ENCODE measurements at regions not wholly inside any gene's neighbourhood (a gene's known extent, or its start where the extent isn't known, plus 50 kb on each side); places are given as distances from the start of the nearest gene placed in this dataset.
"Not testable (repeated sequence)": the region's sequence is repeated elsewhere in the genome, so short reads cannot be mapped to it uniquely, and the experiment has no call there.

- H3K9me3 ChIP-seq (ENCODE audit: insufficient read depth, low read depth, low read length); H3K36me3 ChIP-seq (ENCODE audit: insufficient read depth, low read depth, low read length); H3K27ac ChIP-seq (ENCODE audit: low read length); H3K4me1 ChIP-seq (ENCODE audit: insufficient read depth, low read length); H3K27me3 ChIP-seq (ENCODE audit: insufficient read depth, low read length); H3K4me3 ChIP-seq (ENCODE audit: low read length); H3K9ac ChIP-seq (ENCODE audit: low read depth, low read length): not testable (repeated sequence)
Observed at GRCh38 chr10:9273126-9273833, 1218.8 kb downstream of the GATA3 start.

GRCh38 chr10:9274206-9274755, 1219.8 kb downstream of the GATA3 start:
- Histone ChIP-seq H3K9ac (ENCODE audit: low read depth, low read length) (no peak overlapping the region), H3K27ac (ENCODE audit: low read length) (no peak overlapping the region), H3K4me1 (ENCODE audit: insufficient read depth, low read length) (no peaks in the 10 kb centered on the region), H3K36me3 (ENCODE audit: insufficient read depth, low read depth, low read length) (no peaks in the 10 kb centered on the region), H3K27me3 (ENCODE audit: insufficient read depth, low read length) (no peaks in the 10 kb centered on the region), H3K9me3 (ENCODE audit: insufficient read depth, low read depth, low read length) (no peaks in the 10 kb centered on the region), H3K4me3 (ENCODE audit: low read length) (no peak overlapping the region)

- H3K4me3 ChIP-seq (ENCODE audit: low read length): no peak overlapping the region
- no peaks in the 10 kb centered on the region for H3K27me3 ChIP-seq (ENCODE audit: insufficient read depth, low read length)
- no peak overlapping the region for H3K27ac ChIP-seq (ENCODE audit: low read length)
- no peaks in the 10 kb centered on the region for H3K36me3 ChIP-seq (ENCODE audit: insufficient read depth, low read depth, low read length)
- H3K4me1 ChIP-seq (ENCODE audit: insufficient read depth, low read length): no peaks in the 10 kb centered on the region
- H3K9me3 ChIP-seq (ENCODE audit: insufficient read depth, low read depth, low read length): no peaks in the 10 kb centered on the region
- no peak overlapping the region for H3K9ac ChIP-seq (ENCODE audit: low read depth, low read length)
Observed at GRCh38 chr10:9275861-9276260, 1221.4 kb downstream of the GATA3 start.

- no peaks in the 10 kb centered on the region for H3K4me1 ChIP-seq (ENCODE audit: insufficient read depth, low read length)
- H3K9ac ChIP-seq (ENCODE audit: low read depth, low read length): no peak overlapping the region
- H3K9me3 ChIP-seq (ENCODE audit: insufficient read depth, low read depth, low read length): no peaks in the 10 kb centered on the region
- no peak overlapping the region for H3K27ac ChIP-seq (ENCODE audit: low read length)
- H3K36me3 ChIP-seq (ENCODE audit: insufficient read depth, low read depth, low read length): no peaks in the 10 kb centered on the region
- no peaks in the 10 kb centered on the region for H3K27me3 ChIP-seq (ENCODE audit: insufficient read depth, low read length)
- no peak overlapping the region for H3K4me3 ChIP-seq (ENCODE audit: low read length)
Observed at GRCh38 chr10:9285690-9286089, 1231.2 kb downstream of the GATA3 start.

GRCh38 chr10:9289811-9290210, 1235.3 kb downstream of the GATA3 start:
- H3K9ac ChIP-seq (ENCODE audit: low read depth, low read length): no peak overlapping the region

GRCh38 chr10:9291081-9291480, 1236.6 kb downstream of the GATA3 start:
- Histone ChIP-seq H3K9me3 (ENCODE audit: insufficient read depth, low read depth, low read length) (no peaks in the 10 kb centered on the region), H3K4me3 (ENCODE audit: low read length) (no peak overlapping the region), H3K27me3 (ENCODE audit: insufficient read depth, low read length) (no peaks in the 10 kb centered on the region), H3K27ac (ENCODE audit: low read length) (no peak overlapping the region), H3K9ac (ENCODE audit: low read depth, low read length) (no peak overlapping the region), H3K4me1 (ENCODE audit: insufficient read depth, low read length) (no peaks in the 10 kb centered on the region), H3K36me3 (ENCODE audit: insufficient read depth, low read depth, low read length) (no peaks in the 10 kb centered on the region)

More at GRCh38 chr10:9289811-9290210, 1235.3 kb downstream of the GATA3 start:
- no peaks in the 10 kb centered on the region for H3K9me3 ChIP-seq (ENCODE audit: insufficient read depth, low read depth, low read length)
- no peaks in the 10 kb centered on the region for H3K4me1 ChIP-seq (ENCODE audit: insufficient read depth, low read length)
- H3K27me3 ChIP-seq (ENCODE audit: insufficient read depth, low read length): no peaks in the 10 kb centered on the region
- H3K27ac ChIP-seq (ENCODE audit: low read length): no peak overlapping the region
- no peak overlapping the region for H3K4me3 ChIP-seq (ENCODE audit: low read length)
- H3K36me3 ChIP-seq (ENCODE audit: insufficient read depth, low read depth, low read length): no peaks in the 10 kb centered on the region

GRCh38 chr10:9294132-9294663, 1239.7 kb downstream of the GATA3 start:
- no peaks in the 10 kb centered on the region for H3K9me3 ChIP-seq (ENCODE audit: insufficient read depth, low read depth, low read length)
- H3K27ac ChIP-seq (ENCODE audit: low read length): no peak overlapping the region
- H3K9ac ChIP-seq (ENCODE audit: low read depth, low read length): no peak overlapping the region
- no peaks in the 10 kb centered on the region for H3K36me3 ChIP-seq (ENCODE audit: insufficient read depth, low read depth, low read length)
- no peak overlapping the region for H3K4me3 ChIP-seq (ENCODE audit: low read length)
- no peaks in the 10 kb centered on the region for H3K27me3 ChIP-seq (ENCODE audit: insufficient read depth, low read length)
- no peaks in the 10 kb centered on the region for H3K4me1 ChIP-seq (ENCODE audit: insufficient read depth, low read length)

GRCh38 chr10:9294865-9295264, 1240.4 kb downstream of the GATA3 start:
- no peak overlapping the region for H3K4me3 ChIP-seq (ENCODE audit: low read length)
- no peak overlapping the region for H3K27ac ChIP-seq (ENCODE audit: low read length)
- no peaks in the 10 kb centered on the region for H3K36me3 ChIP-seq (ENCODE audit: insufficient read depth, low read depth, low read length)
- no peaks in the 10 kb centered on the region for H3K9me3 ChIP-seq (ENCODE audit: insufficient read depth, low read depth, low read length)
- no peaks in the 10 kb centered on the region for H3K27me3 ChIP-seq (ENCODE audit: insufficient read depth, low read length)
- H3K9ac ChIP-seq (ENCODE audit: low read depth, low read length): no peak overlapping the region
- H3K4me1 ChIP-seq (ENCODE audit: insufficient read depth, low read length): no peaks in the 10 kb centered on the region

- H3K27ac ChIP-seq (ENCODE audit: low read length): no peak overlapping the region
- H3K27me3 ChIP-seq (ENCODE audit: insufficient read depth, low read length): no peaks in the 10 kb centered on the region
- no peaks in the 10 kb centered on the region for H3K4me1 ChIP-seq (ENCODE audit: insufficient read depth, low read length)
- H3K9me3 ChIP-seq (ENCODE audit: insufficient read depth, low read depth, low read length): no peaks in the 10 kb centered on the region
- H3K4me3 ChIP-seq (ENCODE audit: low read length): no peak overlapping the region
- no peaks in the 10 kb centered on the region for H3K36me3 ChIP-seq (ENCODE audit: insufficient read depth, low read depth, low read length)
- no peak overlapping the region for H3K9ac ChIP-seq (ENCODE audit: low read depth, low read length)
Observed at GRCh38 chr10:9296190-9296589, 1241.7 kb downstream of the GATA3 start.

GRCh38 chr10:9297580-9297979, 1243.1 kb downstream of the GATA3 start:
- no peaks in the 10 kb centered on the region for H3K4me1 ChIP-seq (ENCODE audit: insufficient read depth, low read length)
- no peaks in the 10 kb centered on the region for H3K27me3 ChIP-seq (ENCODE audit: insufficient read depth, low read length)
- H3K4me3 ChIP-seq (ENCODE audit: low read length): no peak overlapping the region
- H3K9me3 ChIP-seq (ENCODE audit: insufficient read depth, low read depth, low read length): no peaks in the 10 kb centered on the region
- H3K9ac ChIP-seq (ENCODE audit: low read depth, low read length): no peak overlapping the region
- no peak overlapping the region for H3K27ac ChIP-seq (ENCODE audit: low read length)
- no peaks in the 10 kb centered on the region for H3K36me3 ChIP-seq (ENCODE audit: insufficient read depth, low read depth, low read length)

- H3K9ac ChIP-seq (ENCODE audit: low read depth, low read length): no peak overlapping the region
- no peaks in the 10 kb centered on the region for H3K27me3 ChIP-seq (ENCODE audit: insufficient read depth, low read length)
- no peaks in the 10 kb centered on the region for H3K36me3 ChIP-seq (ENCODE audit: insufficient read depth, low read depth, low read length)
- no peaks in the 10 kb centered on the region for H3K9me3 ChIP-seq (ENCODE audit: insufficient read depth, low read depth, low read length)
- no peak overlapping the region for H3K27ac ChIP-seq (ENCODE audit: low read length)
- no peaks in the 10 kb centered on the region for H3K4me1 ChIP-seq (ENCODE audit: insufficient read depth, low read length)
- no peak overlapping the region for H3K4me3 ChIP-seq (ENCODE audit: low read length)
Observed at GRCh38 chr10:9299966-9300365, 1245.5 kb downstream of the GATA3 start.

- Histone ChIP-seq H3K4me3 (ENCODE audit: low read length) (no peak overlapping the region), H3K4me1 (ENCODE audit: insufficient read depth, low read length) (no peaks in the 10 kb centered on the region), H3K9me3 (ENCODE audit: insufficient read depth, low read depth, low read length) (no peaks in the 10 kb centered on the region), H3K36me3 (ENCODE audit: insufficient read depth, low read depth, low read length) (no peaks in the 10 kb centered on the region), H3K9ac (ENCODE audit: low read depth, low read length) (no peak overlapping the region), H3K27me3 (ENCODE audit: insufficient read depth, low read length) (no peaks in the 10 kb centered on the region), H3K27ac (ENCODE audit: low read length) (no peak overlapping the region)
Observed at GRCh38 chr10:9301148-9301547, 1246.7 kb downstream of the GATA3 start.
